ENCODE measurements at regions not wholly inside any gene's neighbourhood (a gene's known extent, or its start where the extent isn't known, plus 50 kb on each side); places are given as distances from the start of the nearest gene placed in this dataset.
"Not testable (repeated sequence)": the region's sequence is repeated elsewhere in the genome, so short reads cannot be mapped to it uniquely, and the experiment has no call there.

DNA sequence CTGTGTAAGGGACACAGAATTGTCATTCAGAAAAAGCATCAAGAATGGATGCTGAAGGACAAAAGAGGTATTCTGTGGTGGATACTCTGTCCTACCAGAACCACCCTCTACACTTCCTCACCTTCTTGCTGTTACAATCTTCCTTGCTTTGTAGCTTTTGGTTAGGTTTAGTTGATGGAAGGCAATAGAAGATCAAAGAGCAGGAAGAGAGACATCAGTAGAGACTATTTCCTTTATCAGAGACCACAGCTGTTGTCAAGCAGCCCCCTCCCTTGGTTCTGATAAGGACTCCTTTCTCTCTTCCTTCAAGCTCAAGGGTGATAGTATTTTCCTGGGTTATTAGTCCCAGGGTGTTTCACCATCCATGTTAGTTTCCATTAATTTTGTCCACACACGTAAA, 84.7 kb upstream of the ALCAM start:
- H3K4me3 ChIP-seq (ENCODE audit: low read depth, low read length) = no peak overlapping the region
- no peak for TF ChIP-seq MYC (IDR thresholded peaks at IDR 0.05; ENCODE audit: low read depth, low read length)
- no peak for TF ChIP-seq POLR2A (IDR thresholded peaks at IDR 0.05; ENCODE audit: extremely low read depth, insufficient read length)
- no peak for DNase-seq (ENCODE audit: low read depth)

DNA sequence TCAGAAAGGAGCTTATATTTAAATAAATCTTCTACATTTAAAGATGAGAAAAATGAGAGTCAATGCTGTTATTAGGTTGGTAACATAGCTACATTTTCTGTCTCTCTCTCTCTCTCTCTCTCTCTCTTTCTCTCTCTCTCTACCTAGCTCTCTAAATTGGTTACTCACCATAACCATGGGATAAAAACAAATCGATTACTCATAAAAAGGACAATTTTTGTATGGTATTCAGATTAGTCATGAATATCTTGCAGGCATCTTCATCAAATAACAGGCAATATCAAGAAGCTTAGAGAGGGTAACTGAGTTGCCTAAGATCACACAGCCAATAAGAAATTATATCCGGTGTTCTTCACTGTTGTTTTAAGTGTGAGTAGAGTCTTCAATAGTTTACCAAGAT, 81.8 kb upstream of the ALCAM start:
- DNase-seq (ENCODE audit: low read depth) = no peak
- H3K4me3 ChIP-seq (ENCODE audit: low read depth, low read length) = no peak overlapping the region
- TF ChIP-seq MYC (IDR thresholded peaks at IDR 0.05; ENCODE audit: low read depth, low read length) (no peak), POLR2A (IDR thresholded peaks at IDR 0.05; ENCODE audit: extremely low read depth, insufficient read length) (no peak)
- TF ChIP-seq, protein P1, sequence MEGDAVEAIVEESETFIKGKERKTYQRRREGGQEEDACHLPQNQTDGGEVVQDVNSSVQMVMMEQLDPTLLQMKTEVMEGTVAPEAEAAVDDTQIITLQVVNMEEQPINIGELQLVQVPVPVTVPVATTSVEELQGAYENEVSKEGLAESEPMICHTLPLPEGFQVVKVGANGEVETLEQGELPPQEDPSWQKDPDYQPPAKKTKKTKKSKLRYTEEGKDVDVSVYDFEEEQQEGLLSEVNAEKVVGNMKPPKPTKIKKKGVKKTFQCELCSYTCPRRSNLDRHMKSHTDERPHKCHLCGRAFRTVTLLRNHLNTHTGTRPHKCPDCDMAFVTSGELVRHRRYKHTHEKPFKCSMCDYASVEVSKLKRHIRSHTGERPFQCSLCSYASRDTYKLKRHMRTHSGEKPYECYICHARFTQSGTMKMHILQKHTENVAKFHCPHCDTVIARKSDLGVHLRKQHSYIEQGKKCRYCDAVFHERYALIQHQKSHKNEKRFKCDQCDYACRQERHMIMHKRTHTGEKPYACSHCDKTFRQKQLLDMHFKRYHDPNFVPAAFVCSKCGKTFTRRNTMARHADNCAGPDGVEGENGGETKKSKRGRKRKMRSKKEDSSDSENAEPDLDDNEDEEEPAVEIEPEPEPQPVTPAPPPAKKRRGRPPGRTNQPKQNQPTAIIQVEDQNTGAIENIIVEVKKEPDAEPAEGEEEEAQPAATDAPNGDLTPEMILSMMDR (IDR thresholded peaks at IDR 0.05; ENCODE audit: low read depth, low read length) = no peak
- TF ChIP-seq, protein P2, sequence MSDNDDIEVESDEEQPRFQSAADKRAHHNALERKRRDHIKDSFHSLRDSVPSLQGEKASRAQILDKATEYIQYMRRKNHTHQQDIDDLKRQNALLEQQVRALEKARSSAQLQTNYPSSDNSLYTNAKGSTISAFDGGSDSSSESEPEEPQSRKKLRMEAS (IDR thresholded peaks at IDR 0.05; ENCODE audit: low read depth, low read length) = no peak

DNA sequence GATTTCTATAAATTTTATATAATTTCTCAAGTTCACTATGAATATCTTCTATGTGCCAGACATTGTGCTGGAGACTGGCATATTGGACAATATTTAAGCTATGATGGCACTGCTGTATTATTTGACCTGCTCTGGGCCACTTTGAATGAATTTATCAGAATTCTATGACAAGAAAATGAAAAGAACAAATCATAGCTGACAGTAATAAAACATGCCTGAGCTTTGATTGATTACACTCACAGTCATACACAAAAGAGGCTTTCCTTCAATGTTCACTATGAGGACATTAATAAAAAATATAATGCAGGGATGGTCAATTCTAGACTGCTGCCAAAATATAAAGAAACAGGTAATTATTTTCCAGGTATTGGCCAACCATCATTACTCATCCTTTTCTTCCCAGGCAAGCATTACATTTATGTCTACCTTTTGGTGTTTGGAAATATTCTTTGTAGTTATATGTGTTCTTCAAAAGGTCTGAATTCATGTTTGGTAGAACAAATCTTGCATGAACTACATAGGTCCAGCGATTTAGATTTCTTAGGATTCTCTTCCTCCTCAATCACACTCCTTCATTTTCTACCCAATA, 81.0 kb upstream of the ALCAM start:
- no peak for TF ChIP-seq MYC (IDR thresholded peaks at IDR 0.05; ENCODE audit: low read depth, low read length)
- TF ChIP-seq, protein P1 (IDR thresholded peaks at IDR 0.05; ENCODE audit: low read depth, low read length) = no peak
- TF ChIP-seq, protein P2 (IDR thresholded peaks at IDR 0.05; ENCODE audit: low read depth, low read length) = no peak
- no peak for TF ChIP-seq POLR2A (IDR thresholded peaks at IDR 0.05; ENCODE audit: extremely low read depth, insufficient read length)
- H3K4me3 ChIP-seq (ENCODE audit: low read depth, low read length) = no peak overlapping the region
- DNase-seq (ENCODE audit: low read depth) = no peak

DNA sequence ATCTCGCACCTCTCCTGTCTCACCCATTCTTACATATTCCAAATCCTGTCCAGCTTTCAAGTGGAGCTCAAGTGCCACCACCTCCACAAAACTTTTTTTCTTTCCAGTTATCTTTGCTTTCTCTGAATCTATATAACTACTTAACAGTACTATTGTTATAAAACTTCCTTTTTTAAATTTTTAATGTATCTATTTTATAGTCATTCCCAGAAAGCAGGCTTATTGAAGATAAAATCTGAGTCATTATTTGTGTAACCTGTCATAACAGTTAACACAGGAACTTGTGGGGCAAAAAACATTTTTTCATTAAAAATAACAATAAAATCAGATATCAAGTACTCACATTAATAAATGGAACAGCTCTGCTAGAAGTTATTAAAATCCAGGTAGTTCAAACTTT, 73.3 kb upstream of the ALCAM start:
- no peak overlapping the region for H3K4me3 ChIP-seq (ENCODE audit: low read depth, low read length)
- TF ChIP-seq, protein P2 (IDR thresholded peaks at IDR 0.05; ENCODE audit: low read depth, low read length) = no peak
- no peak for TF ChIP-seq MYC (IDR thresholded peaks at IDR 0.05; ENCODE audit: low read depth, low read length)
- TF ChIP-seq, protein P1 (IDR thresholded peaks at IDR 0.05; ENCODE audit: low read depth, low read length) = no peak
- no peak for DNase-seq (ENCODE audit: low read depth)

DNA sequence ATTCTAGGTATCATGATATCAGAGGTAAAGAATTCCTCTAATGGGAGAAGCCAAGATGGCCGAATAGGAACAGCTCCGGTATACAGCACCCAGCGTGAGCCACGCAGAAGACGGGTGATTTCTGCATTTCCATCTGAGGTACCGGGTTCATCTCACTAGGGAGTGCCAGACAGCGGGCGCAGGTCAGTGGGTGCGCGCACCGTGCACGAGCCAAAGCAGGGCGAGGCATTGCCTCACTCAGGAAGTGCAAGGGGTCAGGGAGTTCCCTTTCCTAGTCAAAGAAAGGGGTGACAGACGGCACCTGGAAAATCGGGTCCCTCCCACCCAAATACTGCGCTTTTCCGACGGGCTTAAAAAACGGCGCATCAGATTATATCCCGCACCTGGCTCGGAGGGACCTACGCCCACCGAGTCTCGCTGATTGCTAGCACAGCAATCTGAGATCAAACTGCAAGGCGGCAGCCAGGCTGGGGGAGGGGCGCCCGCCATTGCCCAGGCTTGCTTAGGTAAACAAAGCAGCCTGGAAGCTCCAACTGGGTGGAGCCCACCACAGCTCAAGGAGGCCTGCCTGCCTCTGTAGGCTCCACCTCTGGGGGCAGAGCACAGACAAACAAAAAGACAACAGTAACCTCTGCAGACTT, 70.4 kb upstream of the ALCAM start:
- H3K4me3 ChIP-seq (ENCODE audit: low read depth, low read length) = not testable (repeated sequence)

DNA sequence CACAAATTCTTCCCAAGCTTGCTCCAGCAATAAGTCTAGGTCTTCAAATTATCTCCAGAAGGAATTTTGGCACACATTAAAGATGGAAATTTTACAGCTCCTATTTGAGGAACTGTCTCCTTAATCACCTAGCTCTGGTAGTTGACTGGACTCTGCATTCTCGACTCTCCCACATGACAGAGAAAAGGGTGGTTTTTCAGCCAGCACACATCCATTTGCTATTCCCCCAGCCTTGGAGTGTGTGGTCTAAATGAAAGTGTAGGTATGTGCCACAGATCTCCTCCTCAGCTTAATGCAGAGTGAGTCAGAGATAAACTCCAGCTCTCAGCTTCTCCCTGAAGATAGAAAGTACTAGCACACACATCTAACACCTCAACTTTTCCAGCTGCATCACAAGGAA, 62.2 kb upstream of the ALCAM start:
- DNase-seq (ENCODE audit: low read depth) = no peak
- H3K4me3 ChIP-seq (ENCODE audit: low read depth, low read length) = no peak overlapping the region
- TF ChIP-seq, protein P1 (IDR thresholded peaks at IDR 0.05; ENCODE audit: low read depth, low read length) = no peak
- TF ChIP-seq, protein P2 (IDR thresholded peaks at IDR 0.05; ENCODE audit: low read depth, low read length) = no peak
- TF ChIP-seq MYC (IDR thresholded peaks at IDR 0.05; ENCODE audit: low read depth, low read length) (no peak), POLR2A (IDR thresholded peaks at IDR 0.05; ENCODE audit: extremely low read depth, insufficient read length) (no peak)

More for the DNA sequence above, 70.4 kb upstream of the ALCAM start:
- not testable (repeated sequence) for DNase-seq (ENCODE audit: low read depth)

DNA sequence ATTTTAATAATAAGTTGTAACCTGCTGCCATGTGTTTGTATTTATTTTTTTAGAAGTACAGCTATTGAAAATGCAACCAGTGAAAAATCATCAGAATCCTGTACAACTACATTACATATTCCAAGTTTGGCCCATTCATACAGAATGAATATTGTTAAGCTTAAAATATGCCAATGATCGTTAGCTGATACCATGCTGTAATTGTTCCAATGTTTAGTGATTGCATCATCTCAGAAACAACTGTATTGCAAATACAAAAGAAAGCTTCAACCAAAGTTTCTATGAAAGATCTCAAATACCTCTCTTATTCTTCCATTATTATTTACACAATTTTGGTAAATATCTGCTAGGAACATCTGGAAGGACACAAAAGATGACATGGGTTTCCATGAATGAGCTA, 51.6 kb upstream of the ALCAM start:
- TF ChIP-seq POLR2A (IDR thresholded peaks at IDR 0.05; ENCODE audit: extremely low read depth, insufficient read length) (no peak), MYC (IDR thresholded peaks at IDR 0.05; ENCODE audit: low read depth, low read length) (no peak)
- TF ChIP-seq, protein P2 (IDR thresholded peaks at IDR 0.05; ENCODE audit: low read depth, low read length) = no peak
- TF ChIP-seq, protein P1 (IDR thresholded peaks at IDR 0.05; ENCODE audit: low read depth, low read length) = no peak
- no peak overlapping the region for H3K4me3 ChIP-seq (ENCODE audit: low read depth, low read length)
- no peak for DNase-seq (ENCODE audit: low read depth)

Measured in NB4 (cell line).